ENCODE measurements at regions not wholly inside any gene's neighbourhood (a gene's known extent, or its start where the extent isn't known, plus 50 kb on each side); places are given as distances from the start of the nearest gene placed in this dataset.

DNA sequence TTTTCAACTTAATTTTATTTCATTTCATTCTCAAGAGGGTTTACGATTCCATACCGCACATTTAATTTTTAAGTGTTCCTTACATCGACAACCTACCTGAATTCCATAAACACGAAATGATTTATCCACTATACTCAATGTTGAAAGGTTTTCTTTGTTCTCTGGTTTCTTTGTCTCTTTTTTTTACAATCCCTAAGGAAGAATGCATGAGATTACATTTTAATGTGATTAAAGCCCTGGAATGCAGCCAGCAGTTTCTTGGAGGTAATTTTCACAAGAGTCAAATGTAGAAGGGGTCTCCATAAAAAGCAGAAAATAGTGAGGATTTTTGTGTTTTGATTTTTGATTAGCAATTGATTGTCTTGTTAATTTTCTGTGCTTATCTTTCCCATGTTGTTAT is 59.2 kb upstream of the ADCY1 start:
- no peak for DNase-seq (ENCODE audit: low read depth in 1 of 2, low spot score in 1 of 2)
- H3K27ac ChIP-seq (replicated peaks): no peak overlapping the region
- H3K27me3 ChIP-seq (ENCODE audit: insufficient read depth, poor library complexity, severe bottlenecking): peaks cover 2% of the 10 kb centered on the region
- TF ChIP-seq POLR2AphosphoS5 (IDR thresholded peaks at IDR 0.05; ENCODE audit: low read depth): no peak
- TF ChIP-seq GABPA (IDR thresholded peaks at IDR 0.05; ENCODE audit: low read depth): no peak
- TF ChIP-seq, protein P1, sequence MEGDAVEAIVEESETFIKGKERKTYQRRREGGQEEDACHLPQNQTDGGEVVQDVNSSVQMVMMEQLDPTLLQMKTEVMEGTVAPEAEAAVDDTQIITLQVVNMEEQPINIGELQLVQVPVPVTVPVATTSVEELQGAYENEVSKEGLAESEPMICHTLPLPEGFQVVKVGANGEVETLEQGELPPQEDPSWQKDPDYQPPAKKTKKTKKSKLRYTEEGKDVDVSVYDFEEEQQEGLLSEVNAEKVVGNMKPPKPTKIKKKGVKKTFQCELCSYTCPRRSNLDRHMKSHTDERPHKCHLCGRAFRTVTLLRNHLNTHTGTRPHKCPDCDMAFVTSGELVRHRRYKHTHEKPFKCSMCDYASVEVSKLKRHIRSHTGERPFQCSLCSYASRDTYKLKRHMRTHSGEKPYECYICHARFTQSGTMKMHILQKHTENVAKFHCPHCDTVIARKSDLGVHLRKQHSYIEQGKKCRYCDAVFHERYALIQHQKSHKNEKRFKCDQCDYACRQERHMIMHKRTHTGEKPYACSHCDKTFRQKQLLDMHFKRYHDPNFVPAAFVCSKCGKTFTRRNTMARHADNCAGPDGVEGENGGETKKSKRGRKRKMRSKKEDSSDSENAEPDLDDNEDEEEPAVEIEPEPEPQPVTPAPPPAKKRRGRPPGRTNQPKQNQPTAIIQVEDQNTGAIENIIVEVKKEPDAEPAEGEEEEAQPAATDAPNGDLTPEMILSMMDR (IDR thresholded peaks at IDR 0.05; ENCODE audit: insufficient read depth, low read length): no peak
- no peak for TF ChIP-seq SPI1 (IDR thresholded peaks at IDR 0.05; ENCODE audit: borderline replicate concordance, low read depth)
- TF ChIP-seq, protein P2, sequence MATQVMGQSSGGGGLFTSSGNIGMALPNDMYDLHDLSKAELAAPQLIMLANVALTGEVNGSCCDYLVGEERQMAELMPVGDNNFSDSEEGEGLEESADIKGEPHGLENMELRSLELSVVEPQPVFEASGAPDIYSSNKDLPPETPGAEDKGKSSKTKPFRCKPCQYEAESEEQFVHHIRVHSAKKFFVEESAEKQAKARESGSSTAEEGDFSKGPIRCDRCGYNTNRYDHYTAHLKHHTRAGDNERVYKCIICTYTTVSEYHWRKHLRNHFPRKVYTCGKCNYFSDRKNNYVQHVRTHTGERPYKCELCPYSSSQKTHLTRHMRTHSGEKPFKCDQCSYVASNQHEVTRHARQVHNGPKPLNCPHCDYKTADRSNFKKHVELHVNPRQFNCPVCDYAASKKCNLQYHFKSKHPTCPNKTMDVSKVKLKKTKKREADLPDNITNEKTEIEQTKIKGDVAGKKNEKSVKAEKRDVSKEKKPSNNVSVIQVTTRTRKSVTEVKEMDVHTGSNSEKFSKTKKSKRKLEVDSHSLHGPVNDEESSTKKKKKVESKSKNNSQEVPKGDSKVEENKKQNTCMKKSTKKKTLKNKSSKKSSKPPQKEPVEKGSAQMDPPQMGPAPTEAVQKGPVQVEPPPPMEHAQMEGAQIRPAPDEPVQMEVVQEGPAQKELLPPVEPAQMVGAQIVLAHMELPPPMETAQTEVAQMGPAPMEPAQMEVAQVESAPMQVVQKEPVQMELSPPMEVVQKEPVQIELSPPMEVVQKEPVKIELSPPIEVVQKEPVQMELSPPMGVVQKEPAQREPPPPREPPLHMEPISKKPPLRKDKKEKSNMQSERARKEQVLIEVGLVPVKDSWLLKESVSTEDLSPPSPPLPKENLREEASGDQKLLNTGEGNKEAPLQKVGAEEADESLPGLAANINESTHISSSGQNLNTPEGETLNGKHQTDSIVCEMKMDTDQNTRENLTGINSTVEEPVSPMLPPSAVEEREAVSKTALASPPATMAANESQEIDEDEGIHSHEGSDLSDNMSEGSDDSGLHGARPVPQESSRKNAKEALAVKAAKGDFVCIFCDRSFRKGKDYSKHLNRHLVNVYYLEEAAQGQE (IDR thresholded peaks at IDR 0.05; ENCODE audit: insufficient replicate concordance, low read depth): no peak
- no peak overlapping the region for H3K4me3 ChIP-seq (replicated peaks; ENCODE audit: insufficient read depth, low read length)

DNA sequence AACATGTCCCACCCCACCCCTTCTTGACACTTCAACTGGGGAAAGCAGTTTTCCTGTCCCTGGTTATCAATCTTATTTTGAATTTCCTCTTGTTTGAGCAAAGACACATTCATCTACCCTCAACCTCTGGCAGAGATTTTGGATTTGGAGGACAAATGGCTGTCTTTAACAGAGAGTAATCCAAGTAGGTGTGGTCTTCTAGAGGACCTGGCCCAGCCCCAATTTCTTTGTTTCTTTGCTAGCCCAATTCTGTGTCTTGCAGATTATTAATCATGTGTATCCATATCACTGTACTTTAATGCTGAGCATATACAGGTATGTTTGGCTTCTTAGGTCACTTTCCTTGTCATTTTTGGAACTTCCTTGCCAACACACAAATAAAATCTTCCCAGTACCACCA is 58.8 kb upstream of the ADCY1 start:
- peaks cover 2% of the 10 kb centered on the region for H3K27me3 ChIP-seq (ENCODE audit: insufficient read depth, poor library complexity, severe bottlenecking)
- DNase-seq (ENCODE audit: low read depth in 1 of 2, low spot score in 1 of 2): no peak
- TF ChIP-seq, protein P2 (IDR thresholded peaks at IDR 0.05; ENCODE audit: insufficient replicate concordance, low read depth): no peak
- H3K4me3 ChIP-seq (replicated peaks; ENCODE audit: insufficient read depth, low read length): no peak overlapping the region
- no peak overlapping the region for H3K27ac ChIP-seq (replicated peaks)
